VCaP (cell line): ENCODE measurements at regions not wholly inside any gene's neighbourhood (a gene's known extent, or its start where the extent isn't known, plus 50 kb on each side); places are given as distances from the start of the nearest gene placed in this dataset.

Experiments used
- H3K27ac ChIP-seq: fragments of 450-650 bp; 2 replicates; pipeline ENCODE4 v1.5.1; 2017
- TF ChIP-seq, protein P1 (sequence below): fragments of 450-650 bp; conservative IDR thresholded peaks from 2 replicates; pipeline ENCODE4 v1.5.1; 2017; ENCODE audit warnings: mild to moderate bottlenecking, moderate library complexity

DNA sequence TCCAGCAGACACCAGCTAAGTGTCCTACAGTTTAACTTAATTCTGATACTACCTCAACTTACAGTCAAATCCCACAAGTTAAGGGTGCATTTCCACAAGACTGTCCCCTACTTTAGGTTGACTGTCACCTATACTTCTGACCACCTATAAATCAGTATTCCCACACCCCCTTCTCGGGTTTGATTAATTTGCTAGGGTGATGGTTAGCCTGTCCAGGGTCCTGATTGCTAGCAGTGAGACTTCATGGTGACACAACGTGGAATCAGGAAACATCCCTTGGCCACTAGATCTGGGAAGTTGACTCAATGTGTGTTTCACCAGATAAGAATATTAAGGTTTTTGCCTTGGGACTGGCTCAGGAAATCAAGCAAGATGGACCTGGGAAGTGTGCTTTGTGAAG is 88.4 kb downstream of the OR13A1 start:
- no peak overlapping the region for H3K27ac ChIP-seq
- TF ChIP-seq, protein P1, sequence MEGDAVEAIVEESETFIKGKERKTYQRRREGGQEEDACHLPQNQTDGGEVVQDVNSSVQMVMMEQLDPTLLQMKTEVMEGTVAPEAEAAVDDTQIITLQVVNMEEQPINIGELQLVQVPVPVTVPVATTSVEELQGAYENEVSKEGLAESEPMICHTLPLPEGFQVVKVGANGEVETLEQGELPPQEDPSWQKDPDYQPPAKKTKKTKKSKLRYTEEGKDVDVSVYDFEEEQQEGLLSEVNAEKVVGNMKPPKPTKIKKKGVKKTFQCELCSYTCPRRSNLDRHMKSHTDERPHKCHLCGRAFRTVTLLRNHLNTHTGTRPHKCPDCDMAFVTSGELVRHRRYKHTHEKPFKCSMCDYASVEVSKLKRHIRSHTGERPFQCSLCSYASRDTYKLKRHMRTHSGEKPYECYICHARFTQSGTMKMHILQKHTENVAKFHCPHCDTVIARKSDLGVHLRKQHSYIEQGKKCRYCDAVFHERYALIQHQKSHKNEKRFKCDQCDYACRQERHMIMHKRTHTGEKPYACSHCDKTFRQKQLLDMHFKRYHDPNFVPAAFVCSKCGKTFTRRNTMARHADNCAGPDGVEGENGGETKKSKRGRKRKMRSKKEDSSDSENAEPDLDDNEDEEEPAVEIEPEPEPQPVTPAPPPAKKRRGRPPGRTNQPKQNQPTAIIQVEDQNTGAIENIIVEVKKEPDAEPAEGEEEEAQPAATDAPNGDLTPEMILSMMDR: no peak

DNA sequence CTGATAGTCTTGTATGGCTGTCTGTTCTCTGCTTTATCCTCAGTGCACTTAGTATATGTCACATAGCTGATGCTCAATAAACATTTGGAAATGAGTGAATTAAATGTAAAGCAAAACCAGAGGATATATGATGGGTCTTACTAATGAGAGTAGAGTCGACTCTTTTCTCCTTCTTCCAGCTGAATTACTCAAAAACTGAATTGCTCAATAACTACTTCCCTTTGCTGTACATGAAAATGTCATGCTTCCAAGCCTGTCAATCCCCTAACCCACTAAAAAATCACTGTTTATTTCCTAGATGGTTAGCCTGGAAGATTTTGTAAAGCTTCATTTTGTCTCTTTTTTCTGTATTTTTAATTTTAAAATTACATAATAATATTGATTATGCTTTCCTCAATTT is 88.0 kb downstream of the OR13A1 start:
- H3K27ac ChIP-seq: no peak overlapping the region
- TF ChIP-seq, protein P1: no peak

DNA sequence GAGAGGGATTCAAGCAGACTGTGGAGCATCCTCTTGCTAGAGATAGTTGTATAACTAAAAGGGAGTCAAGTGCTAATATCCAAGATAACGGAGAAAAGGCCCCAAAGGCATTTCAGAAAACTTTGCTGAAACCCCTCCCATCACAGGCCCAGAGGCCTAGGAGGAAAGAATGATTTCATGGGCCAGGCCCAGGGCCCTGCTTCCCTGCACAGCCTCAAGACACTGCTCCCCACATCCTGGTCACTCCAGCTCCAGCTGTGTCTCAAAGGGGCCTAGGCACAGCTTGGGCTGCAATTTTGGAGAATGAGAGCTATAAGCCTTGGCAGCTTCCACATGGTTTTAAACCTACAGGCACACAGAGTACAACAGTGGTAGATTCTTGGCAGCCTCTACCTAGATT is 85.6 kb downstream of the OR13A1 start:
- H3K27ac ChIP-seq: no peak overlapping the region
- TF ChIP-seq, protein P1: no peak

DNA sequence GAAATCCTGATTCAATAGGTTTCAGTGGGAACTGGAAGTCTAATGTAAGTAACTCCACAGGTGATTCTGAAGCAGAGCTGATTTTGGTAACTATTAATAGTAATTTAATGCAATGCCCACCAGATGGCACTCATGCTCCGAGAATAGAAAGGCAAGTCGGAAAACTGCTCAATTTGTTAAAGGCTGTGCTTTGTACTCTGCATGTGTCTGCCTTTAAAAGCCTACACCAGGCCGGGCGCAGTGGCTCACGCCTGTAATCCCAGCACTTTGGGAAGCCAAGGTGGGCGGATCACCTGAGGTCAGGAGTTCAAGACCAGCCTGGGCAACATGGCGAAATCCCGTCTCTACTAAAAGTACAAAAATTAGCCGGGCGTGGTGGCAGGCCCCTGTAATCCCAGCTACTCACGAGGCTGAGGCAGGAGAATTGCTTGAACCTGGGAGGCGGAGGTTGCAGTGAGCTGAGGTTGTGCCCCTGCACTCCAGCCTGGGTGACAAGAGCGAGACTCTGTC is 80.1 kb downstream of the OR13A1 start:
- TF ChIP-seq, protein P1: peak; percentile 66
- peak overlapping the region; percentile 34; the same call in 1 of the 2 replicates for H3K27ac ChIP-seq

DNA sequence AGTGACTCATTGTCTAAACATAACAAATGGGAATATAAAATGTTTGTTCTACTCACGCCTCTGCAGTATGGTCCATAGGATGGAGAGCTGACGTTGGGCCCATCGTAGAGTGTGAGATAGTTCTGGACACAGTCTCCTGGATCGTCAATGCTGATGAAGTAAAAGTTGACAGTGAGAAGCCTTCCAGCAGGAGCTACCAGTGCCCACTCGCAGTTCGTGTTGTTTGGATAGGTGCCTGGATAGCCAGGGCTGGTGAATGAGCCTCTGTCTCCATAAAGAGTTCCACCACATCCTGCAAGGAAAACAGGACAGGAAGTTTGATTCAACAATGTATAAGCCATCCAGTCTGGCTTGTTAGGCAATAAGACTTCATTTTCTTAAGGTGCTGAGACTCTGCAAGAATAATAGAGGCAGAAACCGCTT is 79.6 kb downstream of the OR13A1 start:
- TF ChIP-seq, protein P1: no peak
- peak overlapping the region; percentile 34; the same call in 1 of the 2 replicates for H3K27ac ChIP-seq

DNA sequence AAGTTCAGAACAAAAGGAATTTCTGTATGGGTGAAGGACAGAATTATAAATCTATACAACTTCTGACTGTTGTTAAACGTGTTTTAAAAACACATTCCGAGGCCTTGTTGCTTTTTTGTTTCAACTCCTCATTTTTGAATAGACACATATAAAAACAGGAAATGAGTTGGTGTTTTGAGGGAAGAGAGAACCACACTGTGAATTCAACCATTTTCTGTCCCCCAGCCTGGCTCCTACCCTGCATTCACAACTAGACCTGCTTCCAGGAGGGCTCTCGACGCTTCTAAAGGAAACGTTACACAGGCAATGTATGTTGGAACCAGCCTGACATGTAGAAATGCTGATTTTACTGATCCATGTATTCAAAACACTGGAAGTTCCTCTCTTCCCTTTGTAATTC is 76.5 kb downstream of the OR13A1 start:
- H3K27ac ChIP-seq: no peak overlapping the region
- TF ChIP-seq, protein P1: no peak

DNA sequence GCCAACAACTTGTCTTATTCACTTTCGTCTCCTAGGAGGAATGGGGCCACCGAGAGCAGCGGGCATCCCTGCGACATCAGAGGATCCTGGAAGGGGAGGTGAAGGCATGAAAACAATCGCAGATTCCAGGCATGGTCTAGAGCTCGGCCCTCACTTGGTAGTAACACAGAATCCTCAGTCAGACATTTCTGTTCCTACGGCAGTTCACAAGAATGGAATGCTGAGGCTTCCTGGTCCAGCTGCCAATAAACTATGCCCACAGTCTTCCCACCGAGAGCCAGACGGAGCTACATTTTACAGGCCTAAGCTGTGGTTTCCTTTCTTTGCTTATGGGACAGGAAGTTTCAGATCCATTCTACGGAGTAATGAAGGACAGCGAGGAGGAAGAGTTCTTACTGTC is 75.8 kb downstream of the OR13A1 start:
- H3K27ac ChIP-seq: no peak overlapping the region
- TF ChIP-seq, protein P1: no peak
